Ascending aorta (tissue), 2 donors: ENCODE measurements at regions not wholly inside any gene's neighbourhood (a gene's known extent, or its start where the extent isn't known, plus 50 kb on each side); places are given as distances from the start of the nearest gene placed in this dataset.

Experiments used
- DNase-seq, 2 donors: peaks; one replicate each; pipeline ENCODE4 v3.0.0-alpha.2; 2019; ENCODE audit warnings: low spot score in 2 of 2
- H3K27ac ChIP-seq, 2 donors: fragments of 200-600 bp; sonication (generic); one replicate each; pipeline ENCODE4 v1.5.1; 2016 to 2017; ENCODE audit warnings: mild to moderate bottlenecking in 1 of 2
- H3K27me3 ChIP-seq: fragments of 200-600 bp; sonication (generic); one replicate; pipeline ENCODE4 v1.5.1; 2017
- H3K36me3 ChIP-seq, 2 donors: fragments of 200-600 bp; sonication (generic); one replicate each; pipeline ENCODE4 v1.5.1; 2016
- H3K4me1 ChIP-seq, 2 donors: fragments of 200-600 bp; sonication (generic); one replicate each; pipeline ENCODE4 v1.5.1; 2016 to 2017; ENCODE audit warnings: mild to moderate bottlenecking in 1 of 2
- H3K4me3 ChIP-seq, 2 donors: fragments of 200-600 bp; sonication (generic); one replicate each; pipeline ENCODE4 v1.5.1; 2016 to 2017; ENCODE audit warnings: mild to moderate bottlenecking in 1 of 2
- H3K9me3 ChIP-seq, 2 donors: fragments of 200-600 bp; sonication (generic); one replicate each; pipeline ENCODE4 v1.5.1; 2016
- intact Hi-C: fragments of 100-400 bp; cut with DNase I; formaldehyde crosslinking; loops from one replicate; pipeline ENCODE4 v1.15.1; 2023
- TF ChIP-seq, protein P1 (sequence below), 3 experiments: fragments of 200-600 bp in 2 of 3; fragments of 450-650 bp in 1 of 3; sonication (generic) in 2 of 3; IDR thresholded peaks; one replicate each; pipeline ENCODE4 v1.5.1; 2016 to 2019; ENCODE audit warnings: antibody characterized with exemption in 3 of 3, mild to moderate bottlenecking in 1 of 3, moderate library complexity in 1 of 3

- no peak overlapping the region for H3K27ac ChIP-seq
- intact Hi-C loops, result no loop called here
These were observed 1783.9 kb downstream of the SUCLG1 start for GRCh38 chr2:82675186-82675585.

DNA sequence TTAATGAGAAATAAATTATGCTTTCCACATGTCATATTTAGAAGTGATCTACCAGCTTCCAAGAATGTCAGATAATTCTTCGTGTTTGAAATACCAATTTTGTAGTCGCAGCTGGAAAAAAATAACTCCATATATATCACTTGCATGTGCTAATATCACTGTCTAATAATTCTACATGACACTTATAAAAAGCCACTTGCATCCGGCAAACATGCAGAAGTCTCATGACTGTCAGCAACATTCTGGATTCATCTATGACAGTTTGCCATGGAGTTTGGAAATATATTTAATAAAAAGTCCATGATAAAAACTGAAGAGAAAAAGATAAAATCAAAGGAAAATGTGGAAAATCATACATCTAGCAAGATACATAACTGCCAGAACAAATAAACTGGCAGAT lies 1784.4 kb downstream of the SUCLG1 start:
- DNase-seq, result no peak
- no peaks in the 10 kb centered on the region for H3K4me1 ChIP-seq
- H3K27ac ChIP-seq, result no peak overlapping the region
- no peaks in the 10 kb centered on the region for H3K9me3 ChIP-seq
- H3K27me3 ChIP-seq, result no peaks in the 10 kb centered on the region
- no peaks in the 10 kb centered on the region for H3K36me3 ChIP-seq
- TF ChIP-seq, protein P1, sequence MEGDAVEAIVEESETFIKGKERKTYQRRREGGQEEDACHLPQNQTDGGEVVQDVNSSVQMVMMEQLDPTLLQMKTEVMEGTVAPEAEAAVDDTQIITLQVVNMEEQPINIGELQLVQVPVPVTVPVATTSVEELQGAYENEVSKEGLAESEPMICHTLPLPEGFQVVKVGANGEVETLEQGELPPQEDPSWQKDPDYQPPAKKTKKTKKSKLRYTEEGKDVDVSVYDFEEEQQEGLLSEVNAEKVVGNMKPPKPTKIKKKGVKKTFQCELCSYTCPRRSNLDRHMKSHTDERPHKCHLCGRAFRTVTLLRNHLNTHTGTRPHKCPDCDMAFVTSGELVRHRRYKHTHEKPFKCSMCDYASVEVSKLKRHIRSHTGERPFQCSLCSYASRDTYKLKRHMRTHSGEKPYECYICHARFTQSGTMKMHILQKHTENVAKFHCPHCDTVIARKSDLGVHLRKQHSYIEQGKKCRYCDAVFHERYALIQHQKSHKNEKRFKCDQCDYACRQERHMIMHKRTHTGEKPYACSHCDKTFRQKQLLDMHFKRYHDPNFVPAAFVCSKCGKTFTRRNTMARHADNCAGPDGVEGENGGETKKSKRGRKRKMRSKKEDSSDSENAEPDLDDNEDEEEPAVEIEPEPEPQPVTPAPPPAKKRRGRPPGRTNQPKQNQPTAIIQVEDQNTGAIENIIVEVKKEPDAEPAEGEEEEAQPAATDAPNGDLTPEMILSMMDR (IDR thresholded peaks at IDR 0.05), result no peak
- intact Hi-C loops, result no loop called here
- H3K4me3 ChIP-seq, result no peak overlapping the region

More at GRCh38 chr2:82675186-82675585, 1783.9 kb downstream of the SUCLG1 start:
- Histone ChIP-seq H3K27me3 (no peaks in the 10 kb centered on the region), H3K9me3 (no peaks in the 10 kb centered on the region), H3K36me3 (no peaks in the 10 kb centered on the region), H3K4me3 (no peak overlapping the region), H3K4me1 (no peaks in the 10 kb centered on the region)
- TF ChIP-seq, protein P1 (IDR thresholded peaks at IDR 0.05), result no peak
- DNase-seq, result no peak

GRCh38 chr2:82667491-82667890 lies 1791.6 kb downstream of the SUCLG1 start:
- no peaks in the 10 kb centered on the region for H3K27me3 ChIP-seq
- TF ChIP-seq, protein P1 (IDR thresholded peaks at IDR 0.05), result no peak
- no peak overlapping the region for H3K4me3 ChIP-seq
- H3K27ac ChIP-seq, result no peak overlapping the region
- no peaks in the 10 kb centered on the region for H3K9me3 ChIP-seq
- no peaks in the 10 kb centered on the region for H3K4me1 ChIP-seq
- intact Hi-C loops, result no loop called here
- H3K36me3 ChIP-seq, result no peaks in the 10 kb centered on the region
- no peak for DNase-seq

GRCh38 chr2:82665691-82666090 lies 1793.4 kb downstream of the SUCLG1 start:
- H3K4me3 ChIP-seq, result no peak overlapping the region
- no peaks in the 10 kb centered on the region for H3K4me1 ChIP-seq
- H3K9me3 ChIP-seq, result no peaks in the 10 kb centered on the region
- TF ChIP-seq, protein P1 (IDR thresholded peaks at IDR 0.05), result no peak
- intact Hi-C loops, result no loop called here
- H3K27ac ChIP-seq, result no peak overlapping the region
- no peaks in the 10 kb centered on the region for H3K27me3 ChIP-seq
- DNase-seq, result no peak
- no peaks in the 10 kb centered on the region for H3K36me3 ChIP-seq

DNA sequence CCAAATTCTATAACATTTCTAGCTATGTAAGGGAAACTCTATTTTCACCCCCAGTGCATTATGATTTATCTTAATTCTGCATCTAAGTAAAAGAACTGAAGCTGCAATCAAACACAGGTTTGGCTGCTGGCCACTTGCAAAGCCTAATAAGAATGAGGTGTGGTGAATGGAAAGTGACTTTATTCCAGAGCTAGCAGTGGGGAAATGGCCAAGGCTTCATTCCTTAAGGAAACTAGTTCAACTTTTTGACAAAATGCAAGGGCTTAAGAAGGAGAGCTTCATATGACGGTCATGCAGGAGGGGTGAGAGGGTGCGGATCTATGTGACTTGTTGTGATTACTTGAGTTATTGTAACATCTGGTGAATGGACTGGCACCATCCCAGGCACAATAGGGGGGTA lies 1802.0 kb downstream of the SUCLG1 start:
- no peaks in the 10 kb centered on the region for H3K27me3 ChIP-seq
- DNase-seq, result no peak
- TF ChIP-seq, protein P1 (IDR thresholded peaks at IDR 0.05), result no peak
- intact Hi-C loops, result no loop called here
- H3K36me3 ChIP-seq, result no peaks in the 10 kb centered on the region
- H3K4me3 ChIP-seq, result no peak overlapping the region
- H3K9me3 ChIP-seq, result no peaks in the 10 kb centered on the region
- H3K27ac ChIP-seq, result no peak overlapping the region
- no peaks in the 10 kb centered on the region for H3K4me1 ChIP-seq

DNA sequence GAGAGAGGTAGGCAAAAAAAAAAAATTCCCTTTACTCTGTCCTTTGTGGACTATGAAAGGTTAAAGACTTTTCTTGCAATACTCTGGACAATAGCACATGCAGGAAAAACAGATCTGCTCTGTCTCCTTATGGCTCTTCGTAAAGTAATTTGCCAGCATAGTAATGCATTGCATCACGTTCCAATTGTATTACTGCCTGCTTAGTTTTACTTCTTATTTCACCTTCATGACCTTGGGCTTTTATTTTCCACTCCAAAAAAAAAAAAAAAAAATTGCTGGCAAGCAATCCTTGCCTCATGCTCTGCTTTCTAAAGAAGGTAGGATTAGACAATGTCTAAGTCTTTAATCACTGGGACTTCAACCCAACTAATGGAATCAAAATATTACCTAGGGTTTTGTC lies 1802.7 kb downstream of the SUCLG1 start:
- intact Hi-C loops, result no loop called here
- TF ChIP-seq, protein P1 (IDR thresholded peaks at IDR 0.05), result no peak
- no peaks in the 10 kb centered on the region for H3K9me3 ChIP-seq
- H3K27ac ChIP-seq, result no peak overlapping the region
- no peaks in the 10 kb centered on the region for H3K36me3 ChIP-seq
- H3K27me3 ChIP-seq, result no peaks in the 10 kb centered on the region
- no peak overlapping the region for H3K4me3 ChIP-seq
- DNase-seq, result no peak
- no peaks in the 10 kb centered on the region for H3K4me1 ChIP-seq
